ENCODE measurements at regions not wholly inside any gene's neighbourhood (a gene's known extent, or its start where the extent isn't known, plus 50 kb on each side); places are given as distances from the start of the nearest gene placed in this dataset.

GRCh38 chr20:21936261-21936660, 230.8 kb downstream of the PAX1 start (continued):
- no peak for TF ChIP-seq TAF1 (IDR thresholded peaks at IDR 0.05; ENCODE audit: low read depth, low read length)
- TF ChIP-seq RXRA (IDR thresholded peaks at IDR 0.05; ENCODE audit: insufficient read depth, low read depth, low read length), result no peak
- no peak for TF ChIP-seq TCF12 (IDR thresholded peaks at IDR 0.05; ENCODE audit: low read depth, low read length)
- no peak for TF ChIP-seq MAX (IDR thresholded peaks at IDR 0.05)
- no peak for TF ChIP-seq CHD7 (IDR thresholded peaks at IDR 0.05; ENCODE audit: insufficient replicate concordance, low read length)
- TF ChIP-seq, protein P1, sequence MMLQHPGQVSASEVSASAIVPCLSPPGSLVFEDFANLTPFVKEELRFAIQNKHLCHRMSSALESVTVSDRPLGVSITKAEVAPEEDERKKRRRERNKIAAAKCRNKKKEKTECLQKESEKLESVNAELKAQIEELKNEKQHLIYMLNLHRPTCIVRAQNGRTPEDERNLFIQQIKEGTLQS (IDR thresholded peaks at IDR 0.05; ENCODE audit: insufficient read depth, low read depth, low read length), result no peak
- TF ChIP-seq EGR1 (IDR thresholded peaks at IDR 0.05; ENCODE audit: borderline replicate concordance, low read depth, low read length), result no peak

All from H1 (cell line).